ENCODE measurements at regions not wholly inside any gene's neighbourhood (a gene's known extent, or its start where the extent isn't known, plus 50 kb on each side); places are given as distances from the start of the nearest gene placed in this dataset.

- TF ChIP-seq CTCF (IDR thresholded peaks at IDR 0.05) (no peak), POLR2AphosphoS5 (IDR thresholded peaks at IDR 0.05) (no peak), POLR2A (IDR thresholded peaks at IDR 0.05) (no peak)
These were observed 86.1 kb downstream of the TMEM167A start for GRCh38 chr5:82991059-82991458.
